GM21529 (cell line): ENCODE measurements at regions not wholly inside any gene's neighbourhood (a gene's known extent, or its start where the extent isn't known, plus 50 kb on each side); places are given as distances from the start of the nearest gene placed in this dataset.
"Not testable (repeated sequence)": the region's sequence is repeated elsewhere in the genome, so short reads cannot be mapped to it uniquely, and the experiment has no call there.

Experiments
- ATAC-seq: cut with Tn5 transposase; IDR thresholded peaks from one replicate; pipeline ENCODE4 v1.9.1; 2021; ENCODE audit not compliant: unreplicated experiment

DNA sequence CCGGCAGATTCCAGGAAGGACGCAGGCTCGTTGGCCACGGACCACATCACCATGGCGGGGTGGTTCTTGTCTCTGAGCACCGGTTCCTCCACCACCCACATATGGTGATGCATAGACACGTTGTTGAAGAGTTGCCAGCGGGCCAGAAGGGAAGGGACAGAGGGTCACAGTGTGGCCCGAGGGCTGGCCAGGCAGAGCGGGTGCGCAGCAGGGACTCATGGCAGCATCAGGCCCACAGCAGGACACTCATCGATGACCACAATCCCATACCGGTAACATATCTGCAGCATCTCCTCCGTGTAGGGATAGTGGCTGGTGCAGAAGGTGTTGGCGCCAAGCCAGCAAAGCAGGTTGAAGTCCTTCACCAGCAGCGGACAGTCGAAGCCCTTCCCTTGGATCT, 469.2 kb upstream of the FAM174A start:
- not testable (repeated sequence) for ATAC-seq

DNA sequence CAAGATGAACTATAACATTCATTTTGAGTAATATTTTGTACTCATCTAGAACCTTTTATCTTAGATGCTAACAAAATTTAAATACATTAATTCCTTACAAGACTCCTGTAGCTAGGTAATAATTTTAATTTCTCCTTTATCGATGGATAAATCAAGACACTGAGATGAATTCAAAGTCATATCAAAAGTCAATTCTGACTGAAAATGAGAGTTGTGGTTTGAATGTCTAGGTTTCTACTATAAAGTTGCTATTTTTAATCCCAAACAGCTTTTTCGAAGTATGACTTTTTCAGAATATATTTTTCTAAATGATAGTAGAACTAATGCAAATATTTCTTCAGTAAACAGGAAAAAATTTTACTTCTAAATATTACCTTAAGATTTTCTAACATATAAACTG, 491.7 kb upstream of the FAM174A start:
- ATAC-seq, result no peak

GRCh38 chr5:100026606-100027005, 508.6 kb upstream of the FAM174A start:
- no peak for ATAC-seq

DNA sequence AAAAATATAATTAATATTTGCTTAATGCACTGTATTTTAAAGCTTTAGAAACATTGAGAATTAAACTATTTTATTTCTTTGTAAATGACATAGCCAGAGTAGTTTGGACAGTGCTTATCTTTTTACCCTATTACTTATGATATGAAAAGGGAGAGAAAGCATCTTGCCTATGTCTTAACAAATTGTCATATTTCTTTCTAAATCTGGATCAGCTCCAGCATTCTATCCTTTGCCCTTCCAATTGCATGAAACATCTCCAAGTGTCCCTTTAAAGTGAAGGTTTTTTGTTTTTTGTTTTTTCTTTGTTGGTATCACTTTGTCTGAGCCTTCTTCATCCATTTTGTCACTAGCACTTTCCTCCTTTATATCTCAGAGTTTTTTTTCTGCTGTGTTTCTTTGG, 511.6 kb upstream of the FAM174A start:
- no peak for ATAC-seq

DNA sequence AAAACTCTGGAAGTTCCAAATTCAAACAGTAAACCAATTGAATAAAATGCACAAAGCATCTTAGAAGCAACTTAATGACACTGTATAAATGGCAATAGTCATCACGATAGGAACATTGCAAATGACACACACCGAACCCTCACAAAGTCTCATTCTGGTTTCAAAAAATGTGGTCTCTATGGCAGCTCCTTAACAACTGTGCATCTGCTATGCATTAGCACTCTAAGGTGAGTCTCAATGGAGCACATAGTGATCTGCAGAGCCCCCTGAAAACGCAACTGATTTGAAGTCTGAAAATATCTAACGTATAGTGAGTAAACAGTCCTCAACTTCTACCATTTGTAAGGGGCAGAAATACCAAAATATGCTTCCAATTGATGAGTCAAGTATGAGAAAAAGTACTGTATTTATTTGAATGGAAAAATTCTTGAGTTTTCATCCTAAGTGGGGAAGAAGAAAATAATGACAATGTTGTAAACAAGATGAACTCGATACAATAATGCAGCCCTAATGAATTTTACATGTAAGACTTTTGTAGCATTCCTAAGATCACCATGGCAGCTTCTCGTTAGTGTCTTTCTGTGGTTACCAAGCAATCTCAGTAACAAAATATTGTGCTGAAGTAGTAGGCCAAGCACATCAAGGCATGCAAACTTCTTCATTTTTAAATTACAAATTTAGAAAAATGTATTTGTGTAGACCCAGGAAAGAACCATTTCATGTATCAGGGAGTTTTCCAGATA, 517.5 kb upstream of the FAM174A start:
- no peak for ATAC-seq

GRCh38 chr5:100013305-100013704, 521.9 kb upstream of the FAM174A start:
- not testable (repeated sequence) for ATAC-seq

- ATAC-seq, result not testable (repeated sequence)
Measured at GRCh38 chr5:100011160-100011559, 524.0 kb upstream of the FAM174A start.

GRCh38 chr5:100004969-100005368, 530.2 kb upstream of the FAM174A start:
- no peak for ATAC-seq

DNA sequence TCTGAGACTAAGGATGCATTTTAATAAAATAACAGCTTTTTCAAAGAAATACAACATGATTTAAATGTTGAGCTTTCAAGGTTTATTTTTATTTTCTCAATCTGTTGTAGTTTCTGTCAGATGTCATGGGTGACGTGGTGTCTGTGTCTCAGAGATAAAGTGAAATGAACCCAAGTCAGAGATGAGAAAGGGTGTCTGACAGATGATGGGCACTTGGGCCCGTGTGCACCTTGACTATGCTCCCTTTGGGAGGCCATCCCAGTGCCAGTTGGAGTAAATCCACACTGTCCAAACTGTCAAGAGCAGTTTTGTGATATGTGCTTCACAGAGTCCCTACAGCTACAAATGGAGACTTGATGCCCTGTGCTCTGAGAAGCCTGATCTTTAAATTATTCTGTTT, 536.9 kb upstream of the FAM174A start:
- ATAC-seq, result no peak

DNA sequence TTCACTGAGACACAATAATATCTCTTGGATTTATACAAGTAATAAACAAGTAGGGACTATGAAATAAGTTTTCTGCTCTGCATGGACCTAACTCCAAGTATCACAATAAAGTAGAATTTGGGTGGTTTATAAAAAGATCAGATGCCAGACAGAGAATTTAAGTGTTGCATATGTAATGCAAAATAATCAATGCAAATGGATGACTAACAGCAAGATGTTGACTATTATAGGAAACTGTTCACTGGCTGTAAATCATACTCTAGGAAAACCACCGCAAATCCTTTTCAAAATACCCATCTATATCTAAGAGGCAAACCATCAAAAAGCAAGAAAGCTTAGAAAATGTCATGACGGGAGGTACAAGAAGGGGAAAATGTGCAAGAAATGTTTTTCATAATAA, 539.8 kb upstream of the FAM174A start:
- no peak for ATAC-seq

DNA sequence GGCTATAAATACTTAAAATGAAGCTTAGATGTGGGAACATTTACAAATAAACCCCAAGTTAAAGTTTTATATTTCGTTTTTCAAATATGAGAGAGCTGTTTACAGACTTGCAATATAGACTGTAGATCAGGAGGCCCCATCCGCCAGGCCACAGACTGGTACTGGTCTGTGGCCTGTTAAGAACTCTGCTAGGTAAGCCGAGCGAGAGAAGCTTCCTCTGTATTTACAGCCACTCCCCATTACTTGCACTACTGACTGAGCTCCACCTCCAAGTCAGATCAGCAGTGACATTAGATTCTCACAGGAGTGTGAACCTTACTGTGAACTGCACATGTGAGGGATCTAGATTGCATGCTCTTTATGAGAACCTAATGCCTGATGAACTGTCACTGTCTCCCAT, 561.4 kb upstream of the FAM174A start:
- no peak for ATAC-seq

GRCh38 chr5:99955962-99956361, 579.2 kb upstream of the FAM174A start:
- ATAC-seq, result no peak

DNA sequence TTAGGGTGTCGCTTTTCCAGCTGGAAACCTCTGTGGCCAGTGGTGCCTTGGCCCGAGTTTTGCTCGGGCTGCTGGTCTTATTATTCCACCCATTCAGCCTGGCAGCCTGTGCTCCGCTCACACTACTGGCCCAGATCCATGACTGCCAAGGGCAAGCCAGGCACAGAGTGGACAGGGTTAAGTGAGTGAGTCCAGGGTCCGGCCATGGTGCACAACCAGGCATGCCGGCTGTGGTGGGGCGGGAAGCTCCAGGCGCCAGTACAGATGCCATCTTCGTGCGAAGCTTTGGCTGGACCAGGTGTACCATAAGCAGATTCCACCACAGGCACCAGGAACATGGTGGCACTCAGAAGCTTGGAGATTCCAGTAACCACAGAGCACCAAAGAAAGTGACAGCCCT, 580.2 kb upstream of the FAM174A start:
- no peak for ATAC-seq

DNA sequence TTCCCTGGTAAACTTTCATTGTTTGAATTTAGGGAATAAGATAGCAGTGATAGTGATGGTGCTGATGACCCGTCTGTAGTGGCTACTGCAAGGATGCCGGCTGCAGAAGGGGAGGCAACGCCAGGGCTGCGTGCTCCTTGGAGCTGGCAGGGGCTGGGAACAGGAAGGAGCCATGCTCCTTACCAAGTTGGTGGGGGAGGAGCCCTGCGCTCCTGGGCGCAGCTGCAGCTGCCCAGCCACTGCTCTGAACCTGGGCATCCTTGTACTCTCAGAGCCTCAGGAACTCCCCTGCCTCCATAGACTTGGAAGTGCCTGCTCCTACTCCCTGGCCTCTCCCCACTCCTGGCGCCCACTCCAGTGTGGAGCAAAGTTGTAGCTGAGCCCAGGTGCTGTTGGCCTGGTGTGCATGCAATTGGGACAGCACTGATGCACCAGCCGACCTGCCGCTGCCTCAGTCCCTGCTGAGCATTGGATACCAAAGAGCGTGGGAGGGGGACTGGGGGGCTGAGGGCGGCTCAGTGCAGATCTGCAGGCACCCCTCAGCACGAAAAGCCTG, 585.1 kb upstream of the FAM174A start:
- ATAC-seq, result no peak

DNA sequence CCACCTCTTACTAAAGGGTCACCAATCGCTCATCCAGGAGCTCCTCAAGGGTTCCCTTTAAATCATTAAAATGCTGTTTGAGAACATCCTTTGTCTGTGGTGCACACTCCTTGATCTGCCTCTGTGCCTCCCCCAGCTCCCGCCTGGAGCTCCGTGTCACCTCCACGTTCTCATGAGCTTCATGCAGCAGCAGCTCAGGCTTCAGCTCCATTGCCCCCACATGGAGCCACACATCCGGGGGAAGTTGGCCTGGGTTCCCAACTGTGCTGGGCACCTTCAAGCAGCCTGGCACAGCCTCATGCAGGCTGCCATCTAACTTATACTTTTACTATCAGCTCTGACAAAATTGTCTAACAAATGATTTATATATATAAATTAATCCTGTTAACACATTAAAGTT, 585.8 kb upstream of the FAM174A start:
- no peak for ATAC-seq

DNA sequence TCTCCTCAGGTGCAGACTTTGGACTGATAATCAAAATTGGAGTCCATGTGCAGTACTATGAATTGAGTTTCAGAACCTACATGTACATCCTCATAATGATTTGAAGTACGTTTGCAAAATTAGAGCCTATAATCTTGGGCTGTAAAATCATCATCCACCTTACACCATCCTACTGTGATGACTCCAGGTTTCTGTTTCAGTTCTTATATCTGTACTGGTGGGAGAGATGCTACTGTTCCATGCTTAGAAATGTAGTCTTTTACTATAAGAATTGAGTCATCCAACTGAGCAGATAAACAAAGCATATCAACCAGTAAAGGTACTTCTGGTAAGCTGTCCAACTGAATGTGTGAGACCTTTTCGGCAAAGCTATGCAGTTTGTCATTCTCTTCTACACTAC, 586.3 kb upstream of the FAM174A start:
- no peak for ATAC-seq

- ATAC-seq, result no peak
Measured at GRCh38 chr5:99945478-99946442, 589.4 kb upstream of the FAM174A start.

DNA sequence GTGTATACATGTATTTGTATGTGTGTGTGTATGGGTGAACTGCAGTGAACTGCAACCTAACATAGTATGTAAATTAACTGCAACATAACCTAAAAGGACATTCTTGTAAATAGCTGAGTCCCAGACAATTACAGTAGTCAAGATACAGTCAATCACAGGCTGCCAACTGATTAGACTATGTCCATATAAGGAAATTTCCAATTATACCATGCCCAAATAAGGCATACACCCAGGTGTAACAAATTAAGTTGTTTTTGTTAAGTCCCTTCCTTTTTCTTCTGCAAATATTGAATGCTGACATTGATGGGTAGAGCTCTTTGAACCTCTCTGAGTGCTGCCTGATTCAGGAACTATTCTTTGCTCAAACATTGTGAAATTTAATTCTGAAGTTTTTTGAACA, 594.6 kb upstream of the FAM174A start:
- ATAC-seq, result no peak

GRCh38 chr5:99936911-99937310, 598.3 kb upstream of the FAM174A start:
- ATAC-seq, result no peak

DNA sequence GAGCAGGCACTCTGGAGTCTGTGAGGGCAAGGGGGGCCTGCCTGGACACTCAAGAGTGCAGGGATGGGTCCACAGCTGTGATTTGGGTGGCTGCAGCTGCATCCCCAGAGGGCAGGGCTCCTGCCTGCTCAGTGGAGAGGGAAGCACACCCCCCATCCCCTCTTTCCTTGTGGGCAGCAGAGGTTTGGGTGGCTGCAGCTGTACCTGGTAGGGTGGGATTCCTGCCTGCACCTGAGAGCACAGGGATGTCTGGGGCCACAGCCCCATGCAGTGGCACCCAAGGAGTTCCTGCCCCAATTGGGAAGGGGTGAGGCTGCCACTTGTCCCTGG, 605.4 kb upstream of the FAM174A start:
- no peak for ATAC-seq

DNA sequence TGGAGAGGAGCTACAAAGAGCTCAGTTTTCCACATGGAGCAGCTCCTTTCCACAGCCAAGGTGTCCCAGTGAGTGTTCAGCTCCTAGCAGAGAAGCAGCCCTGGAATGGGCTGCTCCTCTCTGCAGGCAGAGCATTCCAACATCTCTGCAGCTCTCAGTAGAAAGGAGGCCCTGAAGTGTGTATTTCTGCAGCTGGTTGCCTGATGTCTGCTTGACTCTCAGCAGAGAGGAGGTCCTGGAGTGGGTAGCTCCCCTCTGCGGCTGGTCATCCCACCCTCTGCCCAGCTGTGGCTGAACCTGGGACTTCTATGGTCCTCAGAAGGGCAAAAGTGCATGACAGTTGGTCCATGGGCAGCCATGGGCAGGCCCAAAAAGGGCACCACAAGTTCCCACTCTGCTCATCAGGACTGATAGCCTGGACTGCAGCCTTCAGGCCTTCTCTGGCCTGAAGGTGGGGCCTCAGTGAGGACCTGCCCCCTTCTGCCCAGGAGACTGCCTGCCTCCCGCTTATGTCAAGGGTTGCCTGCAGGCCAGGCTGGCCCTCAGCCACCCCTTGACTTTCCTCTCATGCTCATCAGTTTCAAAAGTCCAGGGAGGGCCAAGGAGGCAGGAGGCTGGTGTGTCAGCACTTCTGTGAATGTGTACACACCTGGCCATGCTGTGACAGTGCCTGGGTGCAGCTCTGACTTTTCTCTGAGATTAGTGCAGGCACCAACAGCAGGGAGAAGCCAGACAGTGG, 605.9 kb upstream of the FAM174A start:
- ATAC-seq, result no peak
